Activated naive CD8-positive, alpha-beta T cell (primary cell): ENCODE measurements at regions not wholly inside any gene's neighbourhood (a gene's known extent, or its start where the extent isn't known, plus 50 kb on each side); places are given as distances from the start of the nearest gene placed in this dataset.
"Not testable (repeated sequence)": the region's sequence is repeated elsewhere in the genome, so short reads cannot be mapped to it uniquely, and the experiment has no call there.

Experiments
- H3K27ac Mint-ChIP-seq: one replicate; pipeline ENCODE4 v1.8.0; 2021; ENCODE audit warnings: mixed read lengths
- H3K27me3 Mint-ChIP-seq: one replicate; pipeline ENCODE4 v1.8.0; 2021; ENCODE audit warnings: mixed read lengths
- H3K36me3 Mint-ChIP-seq: one replicate; pipeline ENCODE4 v1.8.0; 2021; ENCODE audit warnings: mixed read lengths
- H3K4me1 Mint-ChIP-seq: one replicate; pipeline ENCODE4 v1.8.0; 2021; ENCODE audit warnings: low read depth, mixed read lengths
- H3K4me3 Mint-ChIP-seq: one replicate; pipeline ENCODE4 v1.8.0; 2021; ENCODE audit warnings: mild to moderate bottlenecking, mixed read lengths
- H3K9me3 Mint-ChIP-seq: one replicate; pipeline ENCODE4 v1.8.0; 2021; ENCODE audit warnings: low read depth, mixed read lengths

GRCh38 chr14:30473846-30474696 is 84.9 kb upstream of the G2E3 start:
- not testable (repeated sequence) for H3K36me3 Mint-ChIP-seq, H3K4me3 Mint-ChIP-seq, H3K27ac Mint-ChIP-seq, H3K9me3 Mint-ChIP-seq, H3K27me3 Mint-ChIP-seq, H3K4me1 Mint-ChIP-seq

- H3K36me3 Mint-ChIP-seq = no peaks in the 10 kb centered on the region
- no peak overlapping the region for H3K4me3 Mint-ChIP-seq
- H3K27me3 Mint-ChIP-seq = peaks cover 5% of the 10 kb centered on the region
- no peaks in the 10 kb centered on the region for H3K4me1 Mint-ChIP-seq
- H3K27ac Mint-ChIP-seq = no peak overlapping the region
- no peaks in the 10 kb centered on the region for H3K9me3 Mint-ChIP-seq
Observed at GRCh38 chr14:30482276-30482675, 76.7 kb upstream of the G2E3 start.

- Mint-ChIP-seq H3K27ac (no peak overlapping the region), H3K4me1 (no peaks in the 10 kb centered on the region), H3K9me3 (peaks cover 5% of the 10 kb centered on the region), H3K36me3 (no peaks in the 10 kb centered on the region), H3K27me3 (peaks cover 6% of the 10 kb centered on the region), H3K4me3 (no peak overlapping the region)
Observed at GRCh38 chr14:30484201-30484600, 74.8 kb upstream of the G2E3 start.

GRCh38 chr14:30484976-30485375 is 74.0 kb upstream of the G2E3 start:
- Mint-ChIP-seq H3K4me1 (no peaks in the 10 kb centered on the region), H3K9me3 (peaks cover 5% of the 10 kb centered on the region), H3K27ac (no peak overlapping the region)

GRCh38 chr14:30496852-30497251 is 62.1 kb upstream of the G2E3 start:
- Mint-ChIP-seq H3K27ac (no peak overlapping the region), H3K4me3 (no peak overlapping the region), H3K27me3 (peaks cover 5% of the 10 kb centered on the region), H3K4me1 (no peaks in the 10 kb centered on the region), H3K9me3 (no peaks in the 10 kb centered on the region), H3K36me3 (no peaks in the 10 kb centered on the region)

More at GRCh38 chr14:30484976-30485375, 74.0 kb upstream of the G2E3 start:
- peaks cover 6% of the 10 kb centered on the region for H3K27me3 Mint-ChIP-seq
- H3K4me3 Mint-ChIP-seq = no peak overlapping the region
- H3K36me3 Mint-ChIP-seq = no peaks in the 10 kb centered on the region

- H3K36me3 Mint-ChIP-seq = no peaks in the 10 kb centered on the region
- no peaks in the 10 kb centered on the region for H3K9me3 Mint-ChIP-seq
- H3K4me3 Mint-ChIP-seq = no peak overlapping the region
- no peak overlapping the region for H3K27ac Mint-ChIP-seq
- H3K4me1 Mint-ChIP-seq = no peaks in the 10 kb centered on the region
- peaks cover 3% of the 10 kb centered on the region for H3K27me3 Mint-ChIP-seq
Observed at GRCh38 chr14:30499358-30499757, 59.6 kb upstream of the G2E3 start.

- H3K4me1 Mint-ChIP-seq = no peaks in the 10 kb centered on the region
- H3K4me3 Mint-ChIP-seq = no peak overlapping the region
- H3K36me3 Mint-ChIP-seq = no peaks in the 10 kb centered on the region
- H3K9me3 Mint-ChIP-seq = no peaks in the 10 kb centered on the region
- H3K27me3 Mint-ChIP-seq = peaks cover 1% of the 10 kb centered on the region
- H3K27ac Mint-ChIP-seq = no peak overlapping the region
Observed at GRCh38 chr14:30500222-30500621, 58.7 kb upstream of the G2E3 start.

GRCh38 chr14:30507209-30507608 is 51.7 kb upstream of the G2E3 start:
- Mint-ChIP-seq H3K36me3 (peaks cover 5% of the 10 kb centered on the region), H3K27me3 (peaks cover 9% of the 10 kb centered on the region), H3K27ac (no peak overlapping the region), H3K9me3 (no peaks in the 10 kb centered on the region), H3K4me1 (no peaks in the 10 kb centered on the region), H3K4me3 (no peak overlapping the region)
